Gastroesophageal sphincter (tissue), 3 donors: ENCODE measurements at regions not wholly inside any gene's neighbourhood (a gene's known extent, or its start where the extent isn't known, plus 50 kb on each side); places are given as distances from the start of the nearest gene placed in this dataset.

ENCODE experiments used
- EP300 ChIP-seq: sonication (generic); formaldehyde crosslinking; IDR thresholded peaks from one replicate; pipeline ENCODE4 v1.6.1; 2017; ENCODE audit warnings: antibody characterized with exemption, mild to moderate bottlenecking
- POLR2A ChIP-seq, 2 donors: fragments of 450-650 bp; IDR thresholded peaks; one replicate each; pipeline ENCODE4 v1.6.1; 2017; ENCODE audit warnings: antibody characterized with exemption in 2 of 2, mild to moderate bottlenecking in 2 of 2, moderate library complexity in 1 of 2
- POLR2AphosphoS5 ChIP-seq: sonication (generic); formaldehyde crosslinking; IDR thresholded peaks from one replicate; pipeline ENCODE4 v1.6.1; 2017; ENCODE audit warnings: antibody characterized with exemption
- TF ChIP-seq, protein P1 (sequence below), 4 experiments: fragments of 200-600 bp in 2 of 4; fragments of 450-650 bp in 2 of 4; sonication (generic) in 1 of 4; IDR thresholded peaks; one replicate each; pipeline ENCODE4 v1.5.1; 2017 to 2019; ENCODE audit warnings: antibody characterized with exemption in 4 of 4, mild to moderate bottlenecking in 2 of 4, moderate library complexity in 2 of 4

DNA sequence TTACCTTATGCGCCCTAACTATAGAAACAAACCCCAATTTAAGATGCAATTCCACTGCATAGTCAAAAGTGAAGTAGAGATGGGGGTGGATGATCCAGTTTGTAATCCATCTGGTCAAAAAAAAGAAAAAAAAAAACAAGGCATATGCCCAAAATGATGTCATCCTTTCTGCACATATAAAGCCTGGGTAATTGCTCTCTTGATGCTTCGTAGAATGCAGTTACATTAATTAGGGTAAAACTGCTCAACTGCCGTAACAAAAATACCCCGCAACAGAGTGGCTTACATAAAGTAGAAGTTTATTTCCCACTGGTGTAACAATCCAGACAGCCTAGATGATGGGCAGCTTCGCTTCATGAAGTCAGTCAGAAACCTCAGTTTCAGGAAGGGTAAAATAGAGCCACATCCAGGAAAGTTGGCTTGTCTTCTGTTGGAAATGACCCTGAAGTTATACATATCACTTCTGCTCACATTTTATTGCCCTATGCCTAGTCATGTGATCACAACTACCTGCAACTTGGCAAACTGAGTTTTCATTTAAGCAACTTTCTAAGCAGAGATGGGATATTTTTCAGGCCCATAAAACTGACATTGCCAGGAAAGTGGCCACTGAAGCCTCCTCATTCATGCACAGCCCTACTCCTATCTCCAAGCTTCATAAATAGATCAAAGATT lies 221.7 kb downstream of the C1orf94 start:
- TF ChIP-seq POLR2A (IDR thresholded peaks at IDR 0.05) (no peak), EP300 (no peak), POLR2AphosphoS5 (no peak)
- TF ChIP-seq, protein P1, sequence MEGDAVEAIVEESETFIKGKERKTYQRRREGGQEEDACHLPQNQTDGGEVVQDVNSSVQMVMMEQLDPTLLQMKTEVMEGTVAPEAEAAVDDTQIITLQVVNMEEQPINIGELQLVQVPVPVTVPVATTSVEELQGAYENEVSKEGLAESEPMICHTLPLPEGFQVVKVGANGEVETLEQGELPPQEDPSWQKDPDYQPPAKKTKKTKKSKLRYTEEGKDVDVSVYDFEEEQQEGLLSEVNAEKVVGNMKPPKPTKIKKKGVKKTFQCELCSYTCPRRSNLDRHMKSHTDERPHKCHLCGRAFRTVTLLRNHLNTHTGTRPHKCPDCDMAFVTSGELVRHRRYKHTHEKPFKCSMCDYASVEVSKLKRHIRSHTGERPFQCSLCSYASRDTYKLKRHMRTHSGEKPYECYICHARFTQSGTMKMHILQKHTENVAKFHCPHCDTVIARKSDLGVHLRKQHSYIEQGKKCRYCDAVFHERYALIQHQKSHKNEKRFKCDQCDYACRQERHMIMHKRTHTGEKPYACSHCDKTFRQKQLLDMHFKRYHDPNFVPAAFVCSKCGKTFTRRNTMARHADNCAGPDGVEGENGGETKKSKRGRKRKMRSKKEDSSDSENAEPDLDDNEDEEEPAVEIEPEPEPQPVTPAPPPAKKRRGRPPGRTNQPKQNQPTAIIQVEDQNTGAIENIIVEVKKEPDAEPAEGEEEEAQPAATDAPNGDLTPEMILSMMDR (IDR thresholded peaks at IDR 0.05), result no peak
